GM12874 (cell line): ENCODE measurements at regions not wholly inside any gene's neighbourhood (a gene's known extent, or its start where the extent isn't known, plus 50 kb on each side); places are given as distances from the start of the nearest gene placed in this dataset.

Experiments
- CTCF ChIP-seq: IDR thresholded peaks from 2 replicates; pipeline ENCODE4 v1.5.1; 2011; ENCODE audit warnings: low read depth, mild to moderate bottlenecking, control low read depth, low read length, moderate library complexity; ENCODE audit not compliant: insufficient read depth

GRCh38 chr1:234933475-234933874 is 195.2 kb downstream of the TOMM20 start:
- TF ChIP-seq CTCF: no peak

- TF ChIP-seq CTCF: no peak
These were observed 195.9 kb downstream of the TOMM20 start for GRCh38 chr1:234932511-234933430.

GRCh38 chr1:234932106-234932505 is 196.5 kb downstream of the TOMM20 start:
- no peak for TF ChIP-seq CTCF

- TF ChIP-seq CTCF: no peak
These were observed 197.1 kb downstream of the TOMM20 start for GRCh38 chr1:234931404-234931973.

GRCh38 chr1:234929369-234929768 is 199.3 kb downstream of the TOMM20 start:
- TF ChIP-seq CTCF: no peak

- no peak for TF ChIP-seq CTCF
These were observed 200.0 kb downstream of the TOMM20 start for GRCh38 chr1:234928642-234929041.

GRCh38 chr1:234927971-234928640 is 200.5 kb downstream of the TOMM20 start:
- TF ChIP-seq CTCF: no peak
